Naive B cell (primary cell): ENCODE measurements at regions not wholly inside any gene's neighbourhood (a gene's known extent, or its start where the extent isn't known, plus 50 kb on each side); places are given as distances from the start of the nearest gene placed in this dataset.
"Not testable (repeated sequence)": the region's sequence is repeated elsewhere in the genome, so short reads cannot be mapped to it uniquely, and the experiment has no call there.

Experiments
- ATAC-seq, 2 donors: fragments of 150-1000 bp; cut with Tn5 transposase; 2 replicates each; pipeline ENCODE4 v1.10.0; 2021; ENCODE audit warnings: low read depth in 2 of 2, mild to moderate bottlenecking in 2 of 2, moderate library complexity in 2 of 2
- DNase-seq: peaks from one replicate; pipeline ENCODE4 v3.0.0; 2022
- H3K27ac Mint-ChIP-seq, 6 donors: one replicate each; pipeline ENCODE4 v1.8.0; 2020 to 2022; ENCODE audit warnings: mild to moderate bottlenecking in 6 of 6, mixed read lengths in 6 of 6, moderate library complexity in 5 of 6, inconsistent platforms in 2 of 6
- H3K27me3 Mint-ChIP-seq, 3 donors: one replicate each; pipeline ENCODE4 v1.8.0; 2021 to 2022; ENCODE audit warnings: mixed read lengths in 3 of 3, mild to moderate bottlenecking in 1 of 3
- H3K36me3 Mint-ChIP-seq, 2 donors: one replicate each; pipeline ENCODE4 v1.8.0; 2020 to 2022; ENCODE audit warnings: mixed read lengths in 2 of 2, inconsistent platforms in 1 of 2, mild to moderate bottlenecking in 1 of 2
- H3K4me1 Mint-ChIP-seq, 3 donors: one replicate each; pipeline ENCODE4 v1.8.0; 2020 to 2022; ENCODE audit warnings: mixed read lengths in 3 of 3, inconsistent platforms in 1 of 3, mild to moderate bottlenecking in 1 of 3, moderate library complexity in 1 of 3
- H3K4me3 Mint-ChIP-seq, 8 donors: one replicate each; pipeline ENCODE4 v1.8.0; 2020 to 2022; ENCODE audit warnings: mild to moderate bottlenecking in 8 of 8, mixed read lengths in 8 of 8, moderate library complexity in 8 of 8, inconsistent platforms in 2 of 8
- H3K9me3 Mint-ChIP-seq, 7 donors: one replicate each; pipeline ENCODE4 v1.8.0; 2020 to 2022; ENCODE audit warnings: mixed read lengths in 7 of 7, mild to moderate bottlenecking in 5 of 7, inconsistent platforms in 2 of 7, moderate library complexity in 1 of 7

GRCh38 chr3:73120710-73121109 is 59.3 kb downstream of the EBLN2 start:
- Mint-ChIP-seq H3K9me3 (no peaks in the 10 kb centered on the region), H3K36me3 (no peaks in the 10 kb centered on the region), H3K4me3 (no peak overlapping the region), H3K4me1 (no peaks in the 10 kb centered on the region), H3K27me3 (peaks cover 0 to 7% (median 0%) of the 10 kb centered on the region in 3 donors), H3K27ac (no peak overlapping the region)
- DNase-seq: no peak
- ATAC-seq: no peak

DNA sequence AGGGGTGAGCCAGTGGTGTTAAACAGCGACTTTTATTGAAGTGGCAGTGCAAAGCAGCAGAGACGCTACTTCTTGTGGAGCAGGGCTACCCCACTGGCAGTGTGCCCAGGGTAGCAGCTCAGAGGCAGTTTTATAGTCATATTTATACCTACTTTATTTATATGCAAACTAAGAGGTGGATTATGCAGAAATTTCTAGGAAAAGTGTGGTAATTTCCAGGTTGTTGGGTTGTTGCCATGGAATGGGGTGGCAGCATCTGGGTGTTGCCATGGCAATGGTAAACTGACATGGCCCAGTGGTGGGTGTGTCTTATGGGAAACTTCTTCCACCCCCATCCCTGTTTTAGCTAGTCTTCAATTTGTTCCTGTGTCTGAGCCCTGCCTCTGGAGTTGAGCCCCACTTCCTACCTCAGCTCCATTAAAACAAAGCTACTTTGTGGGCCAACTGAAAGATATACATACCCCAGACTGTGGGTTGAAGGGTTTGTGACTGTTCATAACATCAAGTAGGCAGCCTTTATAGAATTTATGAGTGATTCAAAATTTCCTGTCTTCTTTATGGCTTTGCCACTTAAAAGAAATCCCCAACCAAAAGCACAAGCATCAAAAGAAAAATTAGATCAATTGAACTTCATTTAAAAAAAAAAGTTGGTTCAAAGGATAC is 60.3 kb downstream of the EBLN2 start:
- DNase-seq (no peak), ATAC-seq (no peak)
- H3K27me3 Mint-ChIP-seq: peaks cover 0 to 5% (median 0%) of the 10 kb centered on the region in 3 donors
- no peaks in the 10 kb centered on the region for H3K4me1 Mint-ChIP-seq
- no peaks in the 10 kb centered on the region for H3K36me3 Mint-ChIP-seq
- H3K9me3 Mint-ChIP-seq: no peaks in the 10 kb centered on the region
- H3K27ac Mint-ChIP-seq: no peak overlapping the region
- no peak overlapping the region for H3K4me3 Mint-ChIP-seq

DNA sequence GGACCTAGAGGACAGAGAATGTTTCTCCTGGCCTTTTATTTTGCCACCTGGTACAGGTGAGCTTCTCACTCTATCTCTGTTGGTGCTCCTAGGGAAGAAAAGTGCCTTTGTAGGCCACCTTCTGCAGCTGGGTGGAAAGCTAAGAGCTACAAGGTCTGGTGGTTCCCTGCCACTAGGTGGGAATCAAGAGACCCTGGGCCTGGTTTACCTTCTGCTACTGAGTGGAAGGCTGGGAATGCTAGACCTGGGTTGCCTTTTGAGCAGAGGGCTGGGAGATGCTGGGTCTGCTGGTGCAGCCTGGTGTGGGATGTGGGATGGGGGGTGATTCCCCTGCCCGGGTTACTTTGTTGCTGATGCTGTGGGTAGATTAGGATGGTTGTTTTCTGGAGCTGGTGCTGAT is 72.6 kb downstream of the EBLN2 start:
- Mint-ChIP-seq H3K4me1 (no peaks in the 10 kb centered on the region), H3K9me3 (peaks cover 0 to 31% (median 16%) of the 10 kb centered on the region in 7 donors), H3K4me3 (no peak overlapping the region), H3K36me3 (peaks cover 6 to 16% of the 10 kb centered on the region in 2 donors), H3K27me3 (peaks cover 9 to 40% (median 34%) of the 10 kb centered on the region in 3 donors), H3K27ac (no peak overlapping the region)
- DNase-seq: no peak
- no peak for ATAC-seq

GRCh38 chr3:73136941-73137340 is 75.5 kb downstream of the EBLN2 start:
- no peak overlapping the region for H3K27ac Mint-ChIP-seq
- peaks cover 6 to 8% of the 10 kb centered on the region in 2 donors for H3K36me3 Mint-ChIP-seq
- no peak overlapping the region for H3K4me3 Mint-ChIP-seq
- H3K27me3 Mint-ChIP-seq: peaks cover 14 to 26% (median 22%) of the 10 kb centered on the region in 3 donors
- ATAC-seq (no peak), DNase-seq (no peak)
- H3K9me3 Mint-ChIP-seq: peaks cover 0 to 31% (median 16%) of the 10 kb centered on the region in 7 donors
- H3K4me1 Mint-ChIP-seq: no peaks in the 10 kb centered on the region

DNA sequence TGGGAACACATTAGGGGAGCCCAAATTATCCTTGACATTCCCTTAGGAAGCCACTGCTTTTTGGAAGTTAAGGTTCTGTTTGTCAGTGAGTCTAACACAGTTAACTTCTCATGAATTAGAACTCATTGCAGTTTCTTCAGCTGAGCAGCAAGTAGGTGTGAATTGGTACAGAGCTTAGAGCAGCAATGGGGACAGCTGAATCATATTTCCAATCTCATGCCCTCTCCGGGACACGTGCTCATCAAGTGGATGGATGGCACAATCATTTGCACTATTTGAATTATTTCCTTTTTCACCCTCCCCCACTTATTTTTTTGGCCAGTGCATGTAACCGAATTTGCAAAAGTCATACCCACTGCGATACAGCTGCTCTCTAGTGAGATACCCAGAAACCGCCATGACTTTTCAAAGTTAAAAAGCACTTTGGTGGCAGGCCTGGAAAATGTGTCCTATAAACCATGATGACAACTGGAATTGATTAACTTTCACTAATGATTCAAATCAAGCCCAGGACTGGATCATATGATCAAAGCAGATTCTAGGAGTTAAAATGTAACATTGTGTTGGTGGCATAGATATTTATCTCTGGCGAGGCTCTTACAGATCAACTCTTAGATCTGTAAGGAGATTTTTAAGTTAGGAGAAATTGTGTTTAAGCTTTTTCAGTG is 76.4 kb downstream of the EBLN2 start:
- Mint-ChIP-seq H3K36me3 (peaks cover 4 to 6% of the 10 kb centered on the region in 2 donors), H3K4me1 (no peaks in the 10 kb centered on the region), H3K4me3 (no peak overlapping the region), H3K27ac (no peak overlapping the region), H3K9me3 (peaks cover 0 to 25% (median 16%) of the 10 kb centered on the region in 7 donors), H3K27me3 (peaks cover 15 to 26% (median 16%) of the 10 kb centered on the region in 3 donors)
- ATAC-seq (no peak), DNase-seq (no peak)

DNA sequence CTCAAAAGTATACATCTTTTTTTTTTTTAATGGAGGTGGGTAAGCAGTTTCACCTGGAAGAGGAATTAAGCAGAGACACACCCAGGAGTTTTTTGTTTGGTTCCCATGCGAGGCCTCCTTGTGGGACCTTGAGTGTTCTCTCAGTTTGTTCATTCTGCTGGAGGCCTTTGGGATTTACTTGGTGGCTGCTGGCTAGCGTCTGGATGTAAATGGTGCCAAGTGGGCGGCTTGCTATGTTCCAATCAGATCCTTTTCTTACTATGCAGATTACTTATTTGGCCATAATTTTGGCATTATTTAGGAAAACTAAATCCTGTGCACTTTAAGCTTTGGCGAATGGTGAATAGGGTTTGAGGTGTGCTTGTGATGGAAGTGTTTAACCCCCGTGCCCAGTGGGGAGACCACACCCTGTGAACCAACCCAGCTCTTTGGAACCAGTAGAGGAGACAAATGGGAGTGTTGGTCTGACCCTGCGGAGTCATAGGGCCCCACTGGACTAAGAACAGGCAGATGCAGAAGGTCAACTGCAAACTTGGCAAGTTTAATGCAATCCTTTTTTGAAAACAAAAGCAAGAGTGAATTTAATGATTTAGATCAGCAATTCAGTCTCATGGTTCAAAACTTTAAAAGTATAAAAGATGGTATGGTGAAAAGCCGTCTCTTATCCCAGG is 79.4 kb downstream of the EBLN2 start:
- Mint-ChIP-seq H3K36me3 (no peaks in the 10 kb centered on the region), H3K27ac (peak overlapping the region in 1 of 6 donors; percentile 6), H3K4me3 (no peak overlapping the region), H3K9me3 (peaks cover 0 to 4% (median 0%) of the 10 kb centered on the region in 7 donors), H3K4me1 (no peaks in the 10 kb centered on the region), H3K27me3 (peaks cover 5 to 11% (median 9%) of the 10 kb centered on the region in 3 donors)
- no peak for ATAC-seq
- DNase-seq: no peak

DNA sequence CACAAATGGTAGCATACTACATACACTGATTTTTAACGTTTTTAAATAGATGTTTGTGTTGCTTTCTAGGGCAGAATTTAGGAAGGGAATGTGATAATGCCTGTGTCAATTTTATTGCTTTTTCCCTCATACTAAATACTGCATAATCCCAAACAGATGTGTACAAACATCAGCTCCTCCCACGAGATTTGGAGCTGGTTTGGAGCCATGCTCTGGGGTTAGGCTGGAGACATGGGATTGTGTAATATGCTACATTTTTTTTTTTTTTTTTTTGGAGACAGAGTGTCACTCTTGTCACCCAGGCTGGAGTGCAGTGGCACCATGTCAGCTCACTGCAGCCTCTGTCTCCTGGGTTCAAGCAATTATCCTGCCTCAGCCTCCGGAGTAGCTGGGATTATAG is 80.1 kb downstream of the EBLN2 start:
- Mint-ChIP-seq H3K36me3 (no peaks in the 10 kb centered on the region), H3K4me3 (no peak overlapping the region), H3K27me3 (peaks cover 5 to 11% (median 9%) of the 10 kb centered on the region in 3 donors), H3K27ac (peak overlapping the region in 1 of 6 donors; percentile 6), H3K9me3 (peaks cover 0 to 4% (median 0%) of the 10 kb centered on the region in 7 donors), H3K4me1 (no peaks in the 10 kb centered on the region)
- no peak for DNase-seq
- ATAC-seq: no peak

DNA sequence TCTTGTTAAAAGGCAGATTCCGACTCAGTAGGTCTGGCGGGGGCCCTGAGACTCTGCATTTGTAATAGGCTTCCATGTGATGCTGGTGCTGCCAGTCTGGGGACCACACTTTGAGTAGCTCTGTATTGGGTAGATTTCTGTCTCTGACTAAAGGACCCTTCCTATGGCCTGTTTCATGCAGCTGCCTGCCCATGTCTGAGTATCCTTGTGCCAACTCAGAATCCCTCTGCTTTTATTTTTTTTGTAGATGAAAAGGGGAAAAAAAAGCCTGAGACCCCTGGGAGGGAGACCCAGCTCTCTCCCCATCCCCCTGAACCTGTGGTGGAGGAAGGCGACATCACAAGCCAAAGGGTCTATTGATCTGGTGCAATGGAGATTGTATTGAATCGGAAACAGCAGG is 81.9 kb downstream of the EBLN2 start:
- no peaks in the 10 kb centered on the region for H3K4me1 Mint-ChIP-seq
- peaks cover 0 to 13% (median 0%) of the 10 kb centered on the region in 3 donors for H3K27me3 Mint-ChIP-seq
- no peaks in the 10 kb centered on the region for H3K36me3 Mint-ChIP-seq
- H3K4me3 Mint-ChIP-seq: peak overlapping the region in 1 of 8 donors; percentile 45
- peaks cover 0 to 4% (median 0%) of the 10 kb centered on the region in 7 donors for H3K9me3 Mint-ChIP-seq
- ATAC-seq: no peak
- no peak overlapping the region for H3K27ac Mint-ChIP-seq
- DNase-seq: no peak

DNA sequence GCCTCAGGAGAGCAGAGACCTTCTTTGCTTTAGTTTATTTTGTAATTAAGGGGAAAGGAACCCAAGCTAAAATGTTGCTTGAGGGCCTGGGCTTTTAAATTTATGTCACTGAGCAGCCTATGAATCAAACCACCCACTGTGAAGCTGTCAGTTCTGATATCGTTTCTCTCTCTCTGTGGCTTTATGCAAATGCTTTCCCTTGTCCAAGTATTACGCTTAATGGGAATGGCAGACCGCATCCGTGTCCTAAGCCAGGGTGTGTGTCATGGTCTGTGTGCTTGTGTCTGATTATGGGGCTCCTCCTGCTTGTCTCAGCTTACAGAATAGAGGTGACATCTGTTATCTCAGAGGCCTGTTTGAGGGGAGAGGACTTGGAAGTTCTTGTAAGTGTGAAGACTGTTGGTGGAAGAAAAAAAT is 82.4 kb downstream of the EBLN2 start:
- H3K9me3 Mint-ChIP-seq: peaks cover 0 to 4% (median 0%) of the 10 kb centered on the region in 7 donors
- H3K27me3 Mint-ChIP-seq: peaks cover 0 to 16% (median 0%) of the 10 kb centered on the region in 3 donors
- no peak for DNase-seq
- no peak overlapping the region for H3K4me3 Mint-ChIP-seq
- ATAC-seq: no peak
- no peaks in the 10 kb centered on the region for H3K4me1 Mint-ChIP-seq
- H3K27ac Mint-ChIP-seq: no peak overlapping the region
- H3K36me3 Mint-ChIP-seq: no peaks in the 10 kb centered on the region

DNA sequence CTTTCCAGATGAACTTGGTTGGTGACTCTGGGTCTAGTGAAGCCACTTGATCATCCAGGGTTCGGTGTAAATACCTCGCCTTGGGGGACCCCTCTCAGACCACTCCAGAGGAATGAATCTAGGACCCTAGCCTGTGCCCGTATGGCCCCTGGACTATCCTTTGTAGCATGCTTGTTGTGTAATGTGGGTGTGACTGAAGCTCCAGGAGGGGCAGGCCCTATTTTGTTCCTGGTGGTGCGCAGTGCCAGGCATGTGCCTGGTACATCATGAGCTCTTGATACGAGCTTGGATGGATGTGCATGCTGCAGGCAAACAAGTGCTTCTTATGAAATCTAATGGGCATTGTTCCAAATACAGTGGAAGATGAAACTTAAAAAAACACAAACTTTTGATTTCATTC is 82.8 kb downstream of the EBLN2 start:
- ATAC-seq (no peak), DNase-seq (no peak)
- peaks cover 0 to 4% (median 0%) of the 10 kb centered on the region in 7 donors for H3K9me3 Mint-ChIP-seq
- H3K36me3 Mint-ChIP-seq: no peaks in the 10 kb centered on the region
- no peaks in the 10 kb centered on the region for H3K4me1 Mint-ChIP-seq
- no peak overlapping the region for H3K27ac Mint-ChIP-seq
- H3K27me3 Mint-ChIP-seq: peaks cover 0 to 16% (median 0%) of the 10 kb centered on the region in 3 donors
- H3K4me3 Mint-ChIP-seq: no peak overlapping the region

DNA sequence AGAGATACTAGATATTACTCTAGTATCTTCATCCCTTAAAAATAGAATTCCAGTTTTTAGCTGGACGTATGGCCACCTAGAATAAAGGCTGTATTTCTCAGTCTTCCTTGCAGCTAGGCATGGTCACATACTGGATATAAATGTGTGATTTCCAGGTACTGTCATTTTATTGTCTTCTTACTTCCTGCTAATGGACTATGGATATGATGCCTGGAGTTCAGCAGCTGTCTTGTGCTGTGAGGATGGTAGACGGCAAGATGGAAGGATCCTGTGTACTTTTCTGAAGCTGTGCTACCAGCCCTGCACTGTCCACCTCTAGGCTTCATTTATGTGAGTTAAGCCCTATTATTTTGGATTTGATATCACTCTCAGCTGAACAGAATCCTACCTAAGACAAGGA is 83.4 kb downstream of the EBLN2 start:
- H3K4me3 Mint-ChIP-seq: no peak overlapping the region
- DNase-seq: no peak
- no peak for ATAC-seq
- H3K4me1 Mint-ChIP-seq: no peaks in the 10 kb centered on the region
- peaks cover 0 to 4% (median 0%) of the 10 kb centered on the region in 7 donors for H3K9me3 Mint-ChIP-seq
- peaks cover 0 to 16% (median 3%) of the 10 kb centered on the region in 3 donors for H3K27me3 Mint-ChIP-seq
- peak overlapping the region in 1 of 6 donors; percentile 36 for H3K27ac Mint-ChIP-seq
- no peaks in the 10 kb centered on the region for H3K36me3 Mint-ChIP-seq

DNA sequence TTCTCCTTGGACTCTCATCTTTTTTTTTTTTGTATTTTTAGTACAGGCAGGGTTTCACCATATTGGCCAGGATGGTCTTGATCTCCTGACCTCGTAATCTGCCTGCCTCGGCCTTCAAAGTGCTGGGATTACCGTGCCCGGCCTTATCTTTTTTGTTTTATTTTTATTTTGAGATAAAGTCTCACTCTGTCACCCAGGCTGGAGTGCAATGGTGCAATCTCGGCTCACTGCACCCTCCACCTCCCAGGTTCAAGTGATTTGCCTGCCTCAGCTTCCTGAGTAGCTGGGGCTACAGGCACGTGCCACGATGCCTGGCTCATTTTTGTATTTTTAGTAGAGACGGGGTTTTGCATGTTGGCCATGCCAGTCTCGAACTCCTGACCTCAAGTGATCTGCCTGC is 86.0 kb downstream of the EBLN2 start:
- not testable (repeated sequence) for ATAC-seq, H3K27ac Mint-ChIP-seq

GRCh38 chr3:73148206-73148605 is 86.7 kb downstream of the EBLN2 start:
- Mint-ChIP-seq H3K27me3 (peaks cover 0 to 14% (median 9%) of the 10 kb centered on the region in 3 donors), H3K4me1 (no peaks in the 10 kb centered on the region), H3K9me3 (peaks cover 0 to 4% (median 0%) of the 10 kb centered on the region in 7 donors), H3K36me3 (no peaks in the 10 kb centered on the region), H3K4me3 (no peak overlapping the region), H3K27ac (no peak overlapping the region)
- ATAC-seq (no peak), DNase-seq (no peak)

More for the DNA sequence above, 86.0 kb downstream of the EBLN2 start:
- not testable (repeated sequence) for DNase-seq, H3K4me3 Mint-ChIP-seq, H3K9me3 Mint-ChIP-seq, H3K4me1 Mint-ChIP-seq, H3K36me3 Mint-ChIP-seq
- H3K27me3 Mint-ChIP-seq: peaks cover 0 to 13% (median 11%) of the 10 kb centered on the region in 3 donors
